ENCODE measurements at regions not wholly inside any gene's neighbourhood (a gene's known extent, or its start where the extent isn't known, plus 50 kb on each side); places are given as distances from the start of the nearest gene placed in this dataset.
A peak's percentile ranks its signal among the peaks of the same experiment; 100 is the strongest.
"Not testable (repeated sequence)": the region's sequence is repeated elsewhere in the genome, so short reads cannot be mapped to it uniquely, and the experiment has no call there.

DNA sequence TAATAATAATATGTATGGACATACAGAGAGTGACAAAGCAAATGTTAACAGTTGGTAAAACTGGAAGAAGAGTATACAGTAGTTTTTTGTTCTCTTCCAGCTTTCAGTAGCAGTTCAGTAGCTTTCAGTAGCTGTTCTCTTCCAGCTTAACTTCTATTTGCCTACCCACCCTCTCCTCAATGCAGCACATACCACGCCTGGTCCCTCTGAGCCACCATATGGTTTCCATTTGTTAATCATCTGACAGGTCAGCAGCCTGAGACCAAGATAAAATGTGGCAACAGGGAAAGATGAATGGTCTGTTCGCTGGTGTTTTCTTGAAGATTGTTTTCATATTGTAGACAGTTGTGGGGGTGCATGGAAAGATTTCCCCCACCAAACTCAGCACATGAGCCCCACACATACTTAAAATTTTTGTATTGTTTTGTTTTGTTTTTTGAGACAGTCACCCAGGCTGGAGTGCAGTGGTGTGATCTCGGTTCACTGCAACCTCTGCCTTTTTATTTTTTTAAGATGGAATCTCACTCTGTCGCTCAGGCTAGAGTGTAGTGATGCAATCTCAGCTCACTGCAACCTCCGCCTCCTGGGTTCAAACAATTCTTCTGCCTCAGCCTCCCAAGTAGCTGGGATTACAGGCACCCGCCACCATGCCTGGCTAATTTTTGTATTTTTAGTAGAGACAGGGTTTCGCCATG, 56.8 kb downstream of the ATP6V0E2 start:
- DNase-seq = not testable (repeated sequence)

DNA sequence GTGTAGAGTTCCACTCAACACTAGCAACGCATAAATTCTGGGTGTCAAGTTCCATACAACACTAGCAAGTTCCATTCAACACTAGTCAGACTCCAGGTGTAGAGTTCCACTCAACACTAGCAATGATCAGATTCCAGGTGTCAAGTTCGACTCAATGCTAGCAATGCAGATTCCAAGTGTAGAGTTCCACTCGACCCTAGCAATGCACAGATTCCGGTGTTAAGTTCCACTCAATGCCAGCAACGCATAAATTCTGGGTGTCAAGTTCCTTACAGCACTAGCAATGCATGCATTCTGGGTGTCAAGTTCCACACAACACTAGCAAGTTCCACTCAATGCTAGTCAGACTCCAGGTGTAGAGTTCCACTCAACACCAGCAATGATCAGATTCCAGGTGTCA, 60.0 kb downstream of the ATP6V0E2 start:
- not testable (repeated sequence) for DNase-seq

DNA sequence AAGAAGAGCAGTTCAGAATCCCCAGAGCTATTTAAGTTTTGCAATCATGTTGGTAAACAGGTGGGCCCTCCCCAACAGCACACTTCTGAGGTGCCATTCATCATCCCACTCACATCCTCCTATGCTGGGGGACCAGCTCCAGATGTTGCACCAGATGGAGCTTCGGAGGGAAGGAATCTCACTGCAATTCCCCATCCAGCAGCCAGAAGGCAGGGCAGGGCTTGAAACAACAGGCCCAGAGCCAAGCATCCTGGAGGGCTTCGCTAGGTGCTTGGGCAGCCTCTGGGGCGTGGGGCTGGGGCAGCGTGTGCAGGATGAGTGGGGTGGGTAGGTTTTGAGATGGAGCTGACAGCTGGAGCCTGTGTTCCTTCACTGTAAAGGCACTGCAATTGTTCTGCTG, 73.6 kb downstream of the ATP6V0E2 start:
- DNase-seq = not testable (repeated sequence)

DNA sequence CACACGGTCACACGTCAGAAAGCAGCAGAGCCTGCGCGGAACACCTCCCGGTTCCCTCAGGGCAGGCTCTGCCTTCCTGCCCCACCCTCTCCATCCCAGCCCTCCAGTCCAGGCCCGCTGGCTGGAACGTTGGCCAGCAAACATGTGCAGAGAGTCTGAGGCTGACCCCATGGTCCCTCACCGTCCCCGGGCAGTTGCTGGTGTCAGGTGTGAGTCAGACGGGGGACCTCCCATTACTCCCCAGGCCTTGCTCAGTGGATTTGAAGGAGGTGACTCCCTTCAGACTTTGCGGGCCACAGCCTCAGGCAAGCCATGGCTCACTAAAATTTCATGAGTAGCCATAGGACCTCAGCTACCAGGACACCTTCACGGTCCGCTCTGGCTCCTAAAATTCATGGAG, 74.7 kb downstream of the ATP6V0E2 start:
- not testable (repeated sequence) for DNase-seq

DNA sequence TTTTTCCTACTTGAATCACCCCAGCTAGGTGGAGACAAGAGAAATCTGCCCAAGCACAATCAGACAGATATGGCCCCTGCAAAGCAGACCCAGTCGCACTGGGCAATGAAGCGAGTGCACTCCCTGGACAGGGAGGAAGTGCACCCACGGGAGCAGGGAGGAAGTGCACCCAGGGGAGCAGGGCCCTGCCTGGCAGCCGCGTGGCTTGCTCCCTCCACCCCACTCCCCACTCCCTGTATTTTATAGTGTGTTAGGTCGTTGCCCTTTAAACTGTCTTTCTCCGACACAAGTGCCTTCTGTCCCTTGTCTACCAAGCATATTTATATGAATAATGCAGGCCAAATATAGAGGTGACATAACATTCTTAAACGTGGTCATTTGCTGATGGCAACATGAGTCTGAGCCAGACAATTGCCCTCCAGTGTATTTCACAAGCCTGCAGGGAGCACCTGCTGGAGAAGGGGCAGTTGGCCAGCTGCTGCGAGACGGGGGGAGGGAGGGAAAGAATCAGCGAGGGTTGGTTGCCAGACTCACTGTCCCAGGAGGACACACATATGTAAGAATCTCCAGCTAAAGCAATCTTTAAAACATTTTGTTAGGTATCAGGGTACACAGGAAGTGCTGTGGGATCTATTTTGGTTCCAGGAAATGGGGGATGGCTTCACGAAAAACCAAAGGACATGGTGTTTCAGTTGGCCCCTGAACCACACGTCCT, 76.3 kb downstream of the ATP6V0E2 start:
- DNase-seq = not testable (repeated sequence)

DNA sequence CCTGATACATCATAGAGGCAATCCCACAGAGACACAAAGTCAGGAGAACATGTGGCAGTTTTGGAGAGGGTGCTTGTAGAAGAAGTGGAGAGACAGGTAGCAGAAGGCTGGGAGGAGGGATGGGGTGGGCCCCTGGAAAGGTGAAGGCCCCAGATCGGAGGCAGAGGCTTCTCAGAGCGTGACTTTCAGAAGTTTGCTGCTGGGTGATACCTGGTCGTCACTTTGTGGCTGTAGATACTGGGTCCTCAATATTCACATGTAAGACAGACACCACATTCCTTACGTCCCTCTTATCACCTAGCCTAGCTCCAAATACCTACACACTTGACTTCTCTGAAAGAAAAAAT, 76.8 kb downstream of the ATP6V0E2 start:
- DNase-seq = not testable (repeated sequence)

DNA sequence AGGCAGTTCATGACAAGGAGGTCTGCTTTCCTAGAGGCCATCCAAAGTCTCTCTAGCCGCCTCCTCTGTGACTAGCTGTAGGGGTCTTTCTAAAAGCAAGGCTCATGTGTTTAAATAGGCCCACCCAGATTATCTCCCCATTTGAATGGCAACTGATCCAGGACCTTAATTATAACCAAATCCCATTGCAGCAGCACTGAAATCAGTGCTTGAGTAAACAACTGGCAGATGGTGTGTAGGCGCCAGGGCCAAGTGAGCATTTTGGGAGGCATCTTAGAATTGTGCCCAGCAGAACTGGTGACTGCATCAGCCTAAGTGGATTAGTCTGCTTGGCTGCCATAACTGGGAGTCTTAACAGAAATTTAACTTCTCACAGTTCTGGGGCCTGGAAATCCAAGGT, 77.8 kb downstream of the ATP6V0E2 start:
- DNase-seq = not testable (repeated sequence)

DNA sequence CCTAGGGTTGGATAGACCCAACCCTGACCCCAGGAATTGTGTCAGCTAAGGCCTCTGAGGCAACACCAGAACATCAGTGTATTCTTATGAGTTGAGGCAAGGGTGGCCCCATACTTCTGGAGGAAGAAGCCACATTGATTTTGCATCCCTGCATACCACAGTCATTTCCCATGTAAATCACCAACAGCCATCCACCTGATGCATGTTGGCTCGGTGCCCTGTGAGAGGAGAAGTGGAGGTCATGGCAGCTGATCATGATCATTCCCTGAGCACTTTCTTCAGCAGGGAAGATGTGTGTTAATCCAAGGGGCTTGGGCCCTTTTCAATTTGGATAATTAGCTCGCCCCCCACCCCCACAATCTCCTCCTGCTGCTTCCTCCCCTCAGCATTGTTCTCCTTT, 85.1 kb downstream of the ATP6V0E2 start:
- not testable (repeated sequence) for DNase-seq

DNA sequence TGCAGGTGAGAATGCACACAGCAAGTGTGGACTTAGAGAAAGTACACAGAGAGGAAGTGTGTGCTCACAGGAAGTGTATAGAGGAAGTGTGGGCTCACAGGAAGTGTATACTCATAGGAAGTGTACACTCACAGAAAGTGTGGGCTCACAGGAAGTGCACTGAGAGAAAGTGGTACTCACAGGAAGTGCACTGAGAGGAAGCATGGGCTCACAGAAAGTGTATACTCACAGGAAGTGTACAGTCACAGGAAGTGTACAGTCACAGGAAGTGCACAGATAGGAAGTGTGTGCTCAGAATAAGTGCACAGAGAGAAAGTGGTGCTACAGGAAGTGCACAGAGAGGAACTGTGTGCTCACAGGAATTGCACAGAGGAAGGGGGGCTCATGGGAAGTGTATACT, 87.1 kb downstream of the ATP6V0E2 start:
- DNase-seq = not testable (repeated sequence)

DNA sequence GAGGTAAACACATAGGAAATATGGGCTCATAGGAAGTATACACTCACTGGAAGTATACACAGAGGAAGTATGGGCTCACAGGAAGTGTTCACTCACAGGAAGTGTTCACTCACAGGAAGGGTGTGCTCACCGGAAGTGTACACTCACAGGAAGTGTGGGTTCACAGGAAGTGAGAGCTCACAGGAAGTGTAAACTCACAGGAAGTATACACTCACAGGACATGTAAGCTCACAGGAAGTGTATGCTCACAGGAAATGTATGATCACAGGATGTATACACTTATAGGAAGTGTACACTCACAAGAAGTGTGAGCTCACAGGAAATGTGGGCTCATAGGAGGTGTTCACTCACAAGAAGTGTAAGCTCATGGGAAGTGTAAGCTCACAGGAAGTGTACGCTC, 88.1 kb downstream of the ATP6V0E2 start:
- peak; percentile 64 for DNase-seq

DNA sequence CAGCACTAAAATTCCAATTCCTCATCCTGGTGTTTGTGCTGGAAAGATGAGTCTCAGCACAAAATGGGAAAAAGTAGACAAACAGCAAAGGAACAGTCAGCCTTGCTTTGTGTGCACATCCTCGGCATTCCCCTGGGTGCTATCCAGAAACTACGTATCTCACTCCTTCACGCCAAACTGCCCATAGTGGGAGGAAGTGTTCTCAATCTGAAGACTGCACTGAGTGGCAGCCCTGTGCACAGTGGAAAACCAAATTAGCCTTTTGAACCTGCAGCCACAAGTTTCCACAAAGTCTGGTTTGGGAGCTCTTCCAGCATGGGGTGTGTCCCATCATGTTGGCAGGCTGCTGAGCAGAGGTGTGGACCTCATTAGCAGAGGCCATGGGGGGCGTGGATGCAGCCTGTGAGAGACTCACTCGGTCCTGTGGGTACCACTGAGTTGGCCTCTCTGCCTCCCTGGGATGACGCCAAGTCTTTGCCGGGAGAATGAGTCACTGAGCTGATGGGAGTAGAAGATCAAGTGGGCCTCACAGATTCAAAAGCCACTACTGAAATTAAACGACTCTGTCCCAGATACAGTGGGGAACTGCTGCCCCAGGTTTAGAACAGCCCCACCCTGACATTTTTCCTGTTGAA, 89.0 kb downstream of the ATP6V0E2 start:
- DNase-seq = not testable (repeated sequence)

DNA sequence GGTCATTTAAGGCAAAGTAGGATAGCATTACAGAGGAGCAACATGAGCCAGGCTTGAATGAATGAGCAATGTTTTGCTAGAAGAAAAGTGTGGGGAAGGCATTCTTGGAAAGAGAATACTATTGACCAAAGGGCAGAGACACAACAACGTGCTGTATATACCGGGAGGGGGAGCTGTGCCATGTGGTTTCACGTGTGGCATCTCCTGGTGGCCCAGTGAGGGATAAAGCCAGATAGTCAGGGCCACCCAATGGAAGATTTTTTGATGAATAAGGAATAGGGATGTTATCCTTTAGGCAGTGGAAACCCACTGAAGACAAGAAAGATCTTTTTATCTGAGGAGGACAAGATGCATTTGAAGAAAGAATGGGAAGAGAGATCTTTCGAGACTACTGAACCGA, 90.2 kb downstream of the ATP6V0E2 start:
- DNase-seq = not testable (repeated sequence)

DNA sequence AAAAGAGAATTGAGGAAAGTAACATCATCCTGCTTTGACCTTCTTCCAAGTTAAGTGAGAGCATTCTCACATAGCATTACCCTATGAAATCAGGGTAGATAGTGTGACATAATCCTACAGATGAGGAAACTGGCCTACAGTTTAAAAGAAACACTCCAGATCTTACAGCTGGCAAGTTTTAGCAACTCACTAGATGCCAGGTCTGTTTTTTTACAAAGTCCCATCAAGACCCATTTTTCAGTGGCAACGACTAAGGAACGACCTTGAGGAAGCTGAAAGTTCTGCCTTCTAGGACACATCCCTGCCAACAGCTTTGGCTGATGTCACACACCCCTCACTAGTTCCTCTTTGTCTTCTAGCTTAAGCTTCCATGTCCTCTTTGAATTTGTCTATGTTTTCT, 92.7 kb downstream of the ATP6V0E2 start:
- DNase-seq = not testable (repeated sequence)

DNA sequence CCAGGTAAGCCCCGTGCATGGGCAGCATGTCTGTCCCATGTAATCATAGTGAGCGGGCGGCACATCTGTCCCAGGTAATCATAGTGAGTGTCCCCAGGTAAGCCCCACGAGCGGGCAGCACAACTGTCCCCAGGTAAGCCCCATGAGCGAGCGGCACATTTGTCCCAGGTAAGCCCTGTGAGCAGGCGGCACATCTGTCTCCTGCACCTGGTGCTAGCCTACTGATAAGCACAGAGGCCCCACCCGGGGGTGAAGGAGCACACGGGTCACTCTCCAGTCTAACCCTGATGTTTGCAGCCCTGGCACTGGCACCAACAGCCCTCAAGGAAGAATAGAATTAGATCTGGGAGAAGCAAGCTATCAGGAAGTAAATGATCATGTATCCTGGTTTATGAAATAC, 99.2 kb downstream of the ATP6V0E2 start:
- DNase-seq = not testable (repeated sequence)

DNA sequence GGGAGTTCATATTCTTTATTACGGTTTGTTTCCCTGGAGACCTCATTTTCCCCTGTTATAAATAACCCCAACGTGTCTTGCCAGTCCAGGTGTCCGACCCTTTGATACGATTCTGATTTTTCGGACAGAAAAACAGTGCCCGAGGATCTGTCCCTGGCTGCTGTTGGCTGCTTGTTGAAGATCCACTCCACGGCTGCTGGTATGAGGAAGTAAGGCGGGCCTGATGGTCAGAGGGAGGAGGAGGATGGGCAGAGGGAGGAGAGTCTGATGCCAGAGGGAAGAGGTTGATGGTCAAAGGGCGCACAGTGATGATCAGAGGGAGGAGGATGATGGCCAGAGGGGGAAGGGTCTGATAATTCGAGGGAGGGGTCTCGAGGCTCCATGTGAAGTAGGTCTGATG, 99.9 kb downstream of the ATP6V0E2 start:
- not testable (repeated sequence) for DNase-seq

DNA sequence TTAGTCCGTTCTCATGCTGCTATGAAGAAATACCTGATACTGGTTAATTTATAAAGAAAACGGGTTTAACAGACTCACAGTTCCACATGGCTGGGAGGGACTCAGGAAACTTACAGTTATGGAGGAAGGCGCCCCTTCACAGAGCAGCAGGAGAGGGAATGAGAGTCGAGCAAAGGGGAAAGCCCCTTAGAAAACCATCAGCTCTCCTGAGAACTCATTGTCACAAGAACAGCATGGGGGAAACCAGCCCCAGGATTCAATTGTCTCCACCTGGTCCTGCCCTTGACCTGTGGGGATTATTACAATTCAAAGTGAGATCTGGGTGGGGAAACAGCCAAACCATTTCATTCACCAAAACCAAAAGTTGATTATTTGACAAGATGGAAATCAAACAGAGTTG, 101.8 kb downstream of the ATP6V0E2 start:
- not testable (repeated sequence) for DNase-seq

DNA sequence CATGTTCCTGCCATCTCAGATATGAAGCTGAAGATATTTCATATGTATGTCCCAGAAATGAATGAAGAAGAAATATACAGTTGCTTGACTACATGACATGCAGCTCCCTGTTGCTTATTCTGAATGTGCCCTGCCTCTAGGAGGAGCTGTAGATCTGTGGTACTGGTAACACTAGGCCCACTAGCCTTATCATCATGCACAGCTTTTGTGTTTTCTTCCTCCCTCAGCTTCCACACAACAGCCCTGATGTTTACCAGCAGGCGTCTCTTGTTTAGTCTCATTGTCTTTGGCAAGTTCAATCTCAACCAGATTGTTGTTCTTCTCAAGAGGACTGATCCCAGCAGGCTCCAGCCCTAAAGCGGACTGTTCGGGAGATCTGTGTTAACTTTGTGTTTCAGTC, 104.8 kb downstream of the ATP6V0E2 start:
- not testable (repeated sequence) for DNase-seq

DNA sequence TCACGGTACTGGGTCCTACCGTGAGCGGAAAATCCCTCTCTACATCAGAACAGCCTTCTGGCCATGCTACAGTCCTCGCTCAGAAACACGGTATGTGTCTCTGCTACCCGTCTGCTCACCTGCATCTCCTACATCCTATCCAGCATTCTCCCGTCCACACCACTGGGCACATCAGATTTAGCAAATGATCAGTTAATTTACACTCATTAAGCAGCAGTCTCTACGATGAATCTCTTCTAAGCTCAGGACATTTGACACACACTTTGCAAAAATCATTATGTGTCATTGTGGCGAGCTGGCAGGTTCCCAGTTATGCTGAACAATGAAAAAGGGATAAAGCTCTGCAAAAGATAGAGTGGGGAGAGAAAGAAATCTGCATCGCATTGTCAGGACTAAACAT, 105.2 kb downstream of the ATP6V0E2 start:
- not testable (repeated sequence) for DNase-seq

DNA sequence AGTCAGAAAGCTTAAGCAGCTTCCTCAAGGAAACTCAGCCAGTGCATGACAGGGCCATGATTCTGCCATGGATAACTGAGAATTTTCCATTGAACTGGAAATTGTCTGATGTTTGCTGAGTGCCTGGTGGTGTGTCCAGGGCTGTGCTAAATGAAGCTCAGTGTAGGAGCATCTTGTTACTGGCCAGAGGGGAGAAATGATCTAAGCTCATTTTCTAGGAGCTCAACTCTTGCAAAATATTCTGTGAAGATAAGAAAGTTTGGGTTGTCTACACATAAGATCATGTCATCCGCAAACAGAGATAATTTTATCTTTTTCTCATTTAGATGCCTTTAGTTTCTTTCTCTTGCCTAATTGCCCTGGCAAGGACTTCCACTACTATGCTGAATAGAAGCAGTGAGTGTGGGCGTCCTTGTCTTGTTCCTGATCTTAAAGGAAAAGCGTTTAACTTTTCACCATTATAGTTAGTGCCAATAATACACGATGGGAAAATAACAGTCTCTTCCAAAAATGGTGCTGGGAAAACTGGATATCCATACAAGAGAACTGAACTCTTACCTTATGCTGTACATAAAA, 108.9 kb downstream of the ATP6V0E2 start:
- not testable (repeated sequence) for DNase-seq

DNA sequence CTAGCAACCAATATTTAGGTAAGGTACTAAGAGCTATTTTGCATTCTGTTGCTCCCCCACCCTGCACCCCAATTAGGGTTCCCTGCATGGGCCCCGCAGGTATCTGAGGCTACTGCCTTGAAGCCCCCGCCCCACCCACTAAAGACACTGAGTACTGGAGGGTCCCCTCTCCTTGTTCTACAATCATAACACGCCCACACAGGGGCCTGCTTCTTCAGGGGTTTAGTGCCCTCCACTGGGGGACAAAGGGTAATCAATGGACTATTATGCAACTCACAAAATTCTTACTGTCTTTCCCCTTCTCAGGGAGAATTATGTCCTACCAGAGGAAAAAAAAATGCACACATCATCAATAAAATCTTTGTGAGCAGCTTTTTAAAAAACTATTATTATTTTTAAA, 113.1 kb downstream of the ATP6V0E2 start:
- DNase-seq = not testable (repeated sequence)

DNA sequence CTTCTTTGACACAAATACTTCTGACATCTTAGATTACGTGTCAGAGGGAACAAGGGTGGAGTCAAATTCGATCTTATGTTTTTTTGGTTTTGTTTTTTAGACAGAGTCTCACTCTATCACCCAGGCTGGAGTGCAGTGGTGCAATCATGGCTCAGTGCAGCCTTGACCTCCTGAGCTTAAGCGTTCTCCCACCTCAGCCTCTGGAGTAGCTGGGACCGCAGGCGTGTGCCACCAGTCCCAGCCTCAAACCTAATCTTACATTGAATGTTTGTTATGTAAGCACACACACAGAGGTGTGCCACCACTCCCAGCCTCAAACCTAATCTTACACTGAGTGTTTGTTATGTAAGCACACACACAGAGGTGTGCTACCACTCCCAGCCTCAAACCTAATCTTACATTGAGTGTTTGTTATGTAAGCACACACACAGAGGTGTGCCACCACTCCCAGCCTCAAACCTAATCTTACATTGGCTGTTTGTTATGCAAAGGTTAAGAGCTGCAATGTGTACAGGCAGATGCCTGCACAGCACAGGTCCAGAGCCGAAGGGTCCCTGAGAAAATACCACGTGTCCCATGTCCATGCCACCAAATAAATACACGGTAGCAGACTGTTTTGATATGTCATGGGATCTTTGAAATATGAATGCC, 118.0 kb downstream of the ATP6V0E2 start:
- DNase-seq = not testable (repeated sequence)

DNA sequence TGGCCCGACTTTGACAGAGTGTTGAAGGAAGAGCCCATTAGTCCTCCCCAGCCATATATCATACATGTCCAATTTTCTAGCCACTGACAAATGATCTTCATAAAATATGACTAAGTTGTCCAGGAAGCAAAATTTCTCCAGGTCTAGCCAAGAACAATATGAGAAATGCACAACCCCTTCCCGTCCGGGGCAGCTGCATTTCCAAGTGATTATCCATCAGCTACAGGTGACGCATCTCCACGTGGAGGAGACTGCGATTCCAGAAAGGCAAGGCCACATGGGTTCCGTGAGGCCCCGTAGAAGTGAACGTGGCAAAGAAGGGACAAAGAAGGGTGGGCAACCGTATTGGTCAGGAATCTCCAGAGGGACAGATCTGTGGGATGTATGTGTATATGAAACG, 118.6 kb downstream of the ATP6V0E2 start:
- not testable (repeated sequence) for DNase-seq

Measured in activated effector memory CD4-positive, alpha-beta T cell treated with anti-CD3 and anti-CD28 coated beads, Interleukin-2, amount 50 U/mL, for 16 hours (primary cell).